GM12878 (cell line): ENCODE measurements at regions not wholly inside any gene's neighbourhood (a gene's known extent, or its start where the extent isn't known, plus 50 kb on each side); places are given as distances from the start of the nearest gene placed in this dataset.

Experiments used
- ATAC-seq: fragments of 200-7000 bp; cut with Tn5 transposase; 3 replicates; pipeline ENCODE4 v1.9.1; 2020; ENCODE audit warnings: mild to moderate bottlenecking, moderate library complexity
- BruUV-seq: library from RNA; stranded (reverse); fragments of 400-500 nt; replicated peaks from 2 replicates; lab custom pipeline; 2021; lab: Mats Ljungman, UMichigan
- CTCF ChIA-PET: fragments of 300-600 bp; sonication (Branson Sonifier 250); formaldehyde crosslinking; extraction: SDS; loops from one replicate; lab custom pipeline; 2021; ENCODE audit warnings: inconsistent platforms; lab: Yijun Ruan, JAX
- POLR2A ChIA-PET: fragments of 350-600 bp; formaldehyde crosslinking; extraction: SDS; loops from one replicate; lab custom pipeline; 2021; ENCODE audit warnings: inconsistent platforms; lab: Charles Lee
- RAD21 ChIA-PET: fragments of 300-600 bp; sonication (Branson Sonifier 250); formaldehyde crosslinking; loops from one replicate; lab custom pipeline; 2023; ENCODE audit warnings: antibody characterized with exemption; ENCODE audit not compliant: unreplicated experiment; lab: Charles Lee
- SMC1A ChIA-PET: fragments of 300-600 bp; sonication (Branson Sonifier 250); formaldehyde crosslinking; loops from one replicate; lab custom pipeline; 2023; ENCODE audit not compliant: unreplicated experiment, uncharacterized antibody; lab: Charles Lee
- DNase-seq: peaks from one replicate; pipeline ENCODE4 v3.0.0-alpha.2; 2011; ENCODE audit warnings: low read depth, low spot score
- FAIRE-seq: peaks from 3 replicates; lab custom pipeline; 2011; peaks lifted over from hg19 to GRCh38; lab: Jason Lieb, UNC
- H2AFZ ChIP-seq: 2 replicates; pipeline ENCODE4 v1.6.0; 2011; ENCODE audit warnings: low read depth, low read length, control low read depth; ENCODE audit not compliant: control insufficient read depth
- H3K27ac ChIP-seq: 2 replicates; pipeline ENCODE4 v1.5.1; 2011; ENCODE audit warnings: control low read depth; ENCODE audit not compliant: control insufficient read depth, insufficient read depth
- H3K27me3 ChIP-seq, 2 experiments: replicated peaks in 1 of 2; 2 replicates each; pipeline versions ENCODE4 v1.6.0 to v1.6.1; 2011; ENCODE audit warnings: low read length in 1 of 2; ENCODE audit not compliant: control insufficient read depth in 2 of 2, insufficient read depth in 2 of 2
- H3K36me3 ChIP-seq, 2 experiments: 2 replicates each; pipeline ENCODE4 v1.5.1; 2011; ENCODE audit warnings: low read length in 1 of 2; ENCODE audit not compliant: control insufficient read depth in 2 of 2, insufficient read depth in 2 of 2
- H3K4me1 ChIP-seq: 2 replicates; pipeline ENCODE4 v1.6.1; 2011; ENCODE audit warnings: mild to moderate bottlenecking, low read length, moderate library complexity, mixed read lengths; ENCODE audit not compliant: control insufficient read depth, insufficient read depth
- H3K4me2 ChIP-seq: 2 replicates; pipeline ENCODE4 v1.6.0; 2011; ENCODE audit warnings: control low read depth; ENCODE audit not compliant: control insufficient read depth, insufficient read depth
- H3K4me3 ChIP-seq: fragments of 200-600 bp; sonication (generic); 2 replicates; pipeline ENCODE4 v1.5.1; 2016
- H3K79me2 ChIP-seq: 2 replicates; pipeline ENCODE4 v1.6.0; 2011; ENCODE audit warnings: low read length; ENCODE audit not compliant: control insufficient read depth, insufficient read depth
- H3K9ac ChIP-seq: 2 replicates; pipeline ENCODE4 v1.8.0; 2011; ENCODE audit warnings: low read length, control low read depth, mixed read lengths; ENCODE audit not compliant: control insufficient read depth, insufficient read depth
- H3K9me3 ChIP-seq: replicated peaks from 3 replicates; pipeline ENCODE4 v1.5.1; 2011; ENCODE audit warnings: mild to moderate bottlenecking, low read length; ENCODE audit not compliant: control insufficient read depth, insufficient read depth
- H4K20me1 ChIP-seq: 2 replicates; pipeline ENCODE4 v1.6.0; 2011; ENCODE audit not compliant: control insufficient read depth, insufficient read depth
- BMI1 ChIP-seq: fragments of 450-650 bp; IDR thresholded peaks from 2 replicates; pipeline ENCODE4 v1.6.1; 2016; ENCODE audit warnings: mild to moderate bottlenecking, moderate library complexity, borderline replicate concordance
- EZH2 ChIP-seq: IDR thresholded peaks from 2 replicates; pipeline ENCODE4 v1.6.1; 2012; ENCODE audit warnings: low read depth, mild to moderate bottlenecking, control low read depth, inconsistent platforms, low read length, borderline replicate concordance; ENCODE audit not compliant: control insufficient read depth
- KAT2A ChIP-seq: conservative IDR thresholded peaks from 2 replicates; pipeline ENCODE4 v1.6.1; 2011; ENCODE audit warnings: low read depth, low read length; ENCODE audit not compliant: control insufficient read depth
- NFIC ChIP-seq: IDR thresholded peaks from 2 replicates; pipeline ENCODE4 v1.6.1; 2012; ENCODE audit warnings: low read depth, mild to moderate bottlenecking, inconsistent platforms, low read length, moderate library complexity
- NFXL1 ChIP-seq: fragments of 450-650 bp; IDR thresholded peaks from 2 replicates; pipeline ENCODE4 v1.6.1; 2017; ENCODE audit warnings: antibody characterized with exemption, mild to moderate bottlenecking, borderline replicate concordance
- RAD21 ChIP-seq: IDR thresholded peaks from 2 replicates; pipeline ENCODE4 v1.6.1; 2011; ENCODE audit warnings: mild to moderate bottlenecking, low read depth, low read length, moderate library complexity; ENCODE audit not compliant: insufficient read depth
- USF1 ChIP-seq: IDR thresholded peaks from 2 replicates; pipeline ENCODE4 v1.6.1; 2011; ENCODE audit warnings: borderline replicate concordance, low read depth, mild to moderate bottlenecking, moderate library complexity, mixed read lengths, low read length; ENCODE audit not compliant: insufficient read depth; ENCODE audit errors: extremely low read length
- ZNF384 ChIP-seq: IDR thresholded peaks from 2 replicates; pipeline ENCODE4 v1.6.1; 2012; ENCODE audit warnings: low read depth, mild to moderate bottlenecking, low read length, improper control_type of control experiment, borderline replicate concordance
- in situ Hi-C: fragments of 300-500 bp; cut with MboI; formaldehyde crosslinking; loops from 9 replicates; pipeline ENCODE4 v1.14.3; 2018; ENCODE audit warnings: mixed read lengths
- intact Hi-C: fragments of 100-400 bp; cut with micrococcal nuclease; formaldehyde crosslinking; loops from one replicate; pipeline ENCODE4 v1.14.2; 2022; ENCODE audit not compliant: unreplicated experiment
- TF ChIP-seq, protein P1 (sequence below), 3 experiments: IDR thresholded peaks in 2 of 3; conservative IDR thresholded peaks in 1 of 3; 2 replicates each; pipeline ENCODE4 v1.5.1; 2011; ENCODE audit warnings: low read depth in 3 of 3, low read length in 3 of 3, mild to moderate bottlenecking in 3 of 3, control low read depth in 2 of 3, moderate library complexity in 2 of 3, inconsistent platforms in 1 of 3, mixed read lengths in 1 of 3; ENCODE audit not compliant: control insufficient read depth in 2 of 3, insufficient read depth in 1 of 3; ENCODE audit errors: extremely low read depth in 1 of 3
- TF ChIP-seq, protein P2 (sequence below): fragments of 450-650 bp; IDR thresholded peaks from 2 replicates; pipeline ENCODE4 v1.6.1; 2018; ENCODE audit warnings: mild to moderate bottlenecking, low read depth, moderate library complexity; ENCODE audit not compliant: partially characterized antibody
- TF ChIP-seq, protein P3 (sequence below): IDR thresholded peaks from 2 replicates; pipeline ENCODE4 v1.6.1; 2012; ENCODE audit warnings: mild to moderate bottlenecking, low read depth, low read length

DNA sequence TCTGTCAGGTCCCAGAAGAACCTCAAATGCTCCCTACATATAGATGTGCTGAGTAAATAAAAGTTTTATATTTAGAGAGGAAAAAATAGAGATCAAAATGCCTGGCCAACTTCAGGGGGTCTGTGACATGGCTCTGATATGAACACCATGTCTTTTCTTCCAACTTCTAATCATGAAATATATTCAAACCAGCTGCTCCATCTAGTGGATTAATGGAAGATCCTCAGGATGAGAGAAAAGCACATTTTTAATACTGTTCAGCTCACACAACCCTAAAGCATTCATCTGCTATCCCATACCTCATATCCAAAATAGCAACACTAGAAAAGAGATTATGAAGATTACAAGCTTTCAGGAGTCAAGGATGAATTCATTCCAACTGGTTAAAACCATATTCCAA, 56.0 kb upstream of the DOCK9 start:
- Histone ChIP-seq H3K9ac (no peak overlapping the region), H3K4me3 (no peak overlapping the region), H3K4me2 (no peak overlapping the region), H3K36me3 (no peaks in the 10 kb centered on the region), H3K9me3 (peaks cover 3% of the 10 kb centered on the region; the same call in 2 of the 3 replicates), H3K79me2 (no peaks in the 10 kb centered on the region), H3K27ac (no peak overlapping the region), H3K27me3 (no peaks in the 10 kb centered on the region), H3K4me1 (no peaks in the 10 kb centered on the region), H4K20me1 (no peaks in the 10 kb centered on the region), H2AFZ (no peak overlapping the region)
- CTCF ChIA-PET, result interaction anchor here (0.6 to 1.4 kb wide), 7 partner anchors 10 to 194 kb away, joined by 3 to 4 read pairs (median 3); no protein-coding TSS in a partner anchor
- POLR2A ChIA-PET, result no interaction called here
- ATAC-seq, result peak; percentile 44; the same call in 2 of the 3 replicates
- RAD21 ChIA-PET, result no interaction called here
- no TSS peak for BruUV-seq
- FAIRE-seq, result peak; percentile 49
- TF ChIP-seq, protein P1, sequence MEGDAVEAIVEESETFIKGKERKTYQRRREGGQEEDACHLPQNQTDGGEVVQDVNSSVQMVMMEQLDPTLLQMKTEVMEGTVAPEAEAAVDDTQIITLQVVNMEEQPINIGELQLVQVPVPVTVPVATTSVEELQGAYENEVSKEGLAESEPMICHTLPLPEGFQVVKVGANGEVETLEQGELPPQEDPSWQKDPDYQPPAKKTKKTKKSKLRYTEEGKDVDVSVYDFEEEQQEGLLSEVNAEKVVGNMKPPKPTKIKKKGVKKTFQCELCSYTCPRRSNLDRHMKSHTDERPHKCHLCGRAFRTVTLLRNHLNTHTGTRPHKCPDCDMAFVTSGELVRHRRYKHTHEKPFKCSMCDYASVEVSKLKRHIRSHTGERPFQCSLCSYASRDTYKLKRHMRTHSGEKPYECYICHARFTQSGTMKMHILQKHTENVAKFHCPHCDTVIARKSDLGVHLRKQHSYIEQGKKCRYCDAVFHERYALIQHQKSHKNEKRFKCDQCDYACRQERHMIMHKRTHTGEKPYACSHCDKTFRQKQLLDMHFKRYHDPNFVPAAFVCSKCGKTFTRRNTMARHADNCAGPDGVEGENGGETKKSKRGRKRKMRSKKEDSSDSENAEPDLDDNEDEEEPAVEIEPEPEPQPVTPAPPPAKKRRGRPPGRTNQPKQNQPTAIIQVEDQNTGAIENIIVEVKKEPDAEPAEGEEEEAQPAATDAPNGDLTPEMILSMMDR (IDR thresholded peaks at IDR 0.05 in 2 of 3, conservative IDR thresholded peaks at IDR 0.05 in 1 of 3; ENCODE audit: control insufficient read depth in 2 of 3, extremely low read depth in 1 of 3, insufficient read depth in 1 of 3, low read depth in 3 of 3, low read length in 3 of 3), result peak; percentile 35 to 38 (median 37); a peak in 4 of 6 replicates
- TF ChIP-seq, protein P2, sequence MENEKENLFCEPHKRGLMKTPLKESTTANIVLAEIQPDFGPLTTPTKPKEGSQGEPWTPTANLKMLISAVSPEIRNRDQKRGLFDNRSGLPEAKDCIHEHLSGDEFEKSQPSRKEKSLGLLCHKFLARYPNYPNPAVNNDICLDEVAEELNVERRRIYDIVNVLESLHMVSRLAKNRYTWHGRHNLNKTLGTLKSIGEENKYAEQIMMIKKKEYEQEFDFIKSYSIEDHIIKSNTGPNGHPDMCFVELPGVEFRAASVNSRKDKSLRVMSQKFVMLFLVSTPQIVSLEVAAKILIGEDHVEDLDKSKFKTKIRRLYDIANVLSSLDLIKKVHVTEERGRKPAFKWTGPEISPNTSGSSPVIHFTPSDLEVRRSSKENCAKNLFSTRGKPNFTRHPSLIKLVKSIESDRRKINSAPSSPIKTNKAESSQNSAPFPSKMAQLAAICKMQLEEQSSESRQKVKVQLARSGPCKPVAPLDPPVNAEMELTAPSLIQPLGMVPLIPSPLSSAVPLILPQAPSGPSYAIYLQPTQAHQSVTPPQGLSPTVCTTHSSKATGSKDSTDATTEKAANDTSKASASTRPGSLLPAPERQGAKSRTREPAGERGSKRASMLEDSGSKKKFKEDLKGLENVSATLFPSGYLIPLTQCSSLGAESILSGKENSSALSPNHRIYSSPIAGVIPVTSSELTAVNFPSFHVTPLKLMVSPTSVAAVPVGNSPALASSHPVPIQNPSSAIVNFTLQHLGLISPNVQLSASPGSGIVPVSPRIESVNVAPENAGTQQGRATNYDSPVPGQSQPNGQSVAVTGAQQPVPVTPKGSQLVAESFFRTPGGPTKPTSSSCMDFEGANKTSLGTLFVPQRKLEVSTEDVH, result no peak
- TF ChIP-seq ZNF384, result no peak
- TF ChIP-seq NFIC, result no peak
- TF ChIP-seq, protein P3, sequence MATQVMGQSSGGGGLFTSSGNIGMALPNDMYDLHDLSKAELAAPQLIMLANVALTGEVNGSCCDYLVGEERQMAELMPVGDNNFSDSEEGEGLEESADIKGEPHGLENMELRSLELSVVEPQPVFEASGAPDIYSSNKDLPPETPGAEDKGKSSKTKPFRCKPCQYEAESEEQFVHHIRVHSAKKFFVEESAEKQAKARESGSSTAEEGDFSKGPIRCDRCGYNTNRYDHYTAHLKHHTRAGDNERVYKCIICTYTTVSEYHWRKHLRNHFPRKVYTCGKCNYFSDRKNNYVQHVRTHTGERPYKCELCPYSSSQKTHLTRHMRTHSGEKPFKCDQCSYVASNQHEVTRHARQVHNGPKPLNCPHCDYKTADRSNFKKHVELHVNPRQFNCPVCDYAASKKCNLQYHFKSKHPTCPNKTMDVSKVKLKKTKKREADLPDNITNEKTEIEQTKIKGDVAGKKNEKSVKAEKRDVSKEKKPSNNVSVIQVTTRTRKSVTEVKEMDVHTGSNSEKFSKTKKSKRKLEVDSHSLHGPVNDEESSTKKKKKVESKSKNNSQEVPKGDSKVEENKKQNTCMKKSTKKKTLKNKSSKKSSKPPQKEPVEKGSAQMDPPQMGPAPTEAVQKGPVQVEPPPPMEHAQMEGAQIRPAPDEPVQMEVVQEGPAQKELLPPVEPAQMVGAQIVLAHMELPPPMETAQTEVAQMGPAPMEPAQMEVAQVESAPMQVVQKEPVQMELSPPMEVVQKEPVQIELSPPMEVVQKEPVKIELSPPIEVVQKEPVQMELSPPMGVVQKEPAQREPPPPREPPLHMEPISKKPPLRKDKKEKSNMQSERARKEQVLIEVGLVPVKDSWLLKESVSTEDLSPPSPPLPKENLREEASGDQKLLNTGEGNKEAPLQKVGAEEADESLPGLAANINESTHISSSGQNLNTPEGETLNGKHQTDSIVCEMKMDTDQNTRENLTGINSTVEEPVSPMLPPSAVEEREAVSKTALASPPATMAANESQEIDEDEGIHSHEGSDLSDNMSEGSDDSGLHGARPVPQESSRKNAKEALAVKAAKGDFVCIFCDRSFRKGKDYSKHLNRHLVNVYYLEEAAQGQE, result no peak
- TF ChIP-seq NFXL1, result no peak
- TF ChIP-seq RAD21, result peak; percentile 58
- TF ChIP-seq KAT2A, result no peak
- no peak for TF ChIP-seq BMI1
- no peak for TF ChIP-seq USF1
- TF ChIP-seq EZH2, result no peak
- intact Hi-C loops (loop anchor here (5.0 kb wide), 2 partner anchors 167 to 233 kb away; no protein-coding TSS in a partner anchor), in situ Hi-C loops (no loop called here)
- SMC1A ChIA-PET, result interaction anchor here (0.8 to 1.0 kb wide), 5 partner anchors 56 to 194 kb away, joined by 3 to 7 read pairs (median 3); partner anchors contain the start of gene DOCK9
- DNase-seq, result no peak
